HG03097 (cell line): ENCODE measurements at regions not wholly inside any gene's neighbourhood (a gene's known extent, or its start where the extent isn't known, plus 50 kb on each side); places are given as distances from the start of the nearest gene placed in this dataset.

Source experiments
- ATAC-seq: cut with Tn5 transposase; IDR thresholded peaks from one replicate; pipeline ENCODE4 v1.9.1; 2021; ENCODE audit not compliant: unreplicated experiment, low FRiP score

GRCh38 chr3:82954486-82954885, 1193.0 kb upstream of the GBE1 start:
- ATAC-seq, result no peak

GRCh38 chr3:82942041-82942440, 1180.6 kb upstream of the GBE1 start:
- ATAC-seq, result no peak

DNA sequence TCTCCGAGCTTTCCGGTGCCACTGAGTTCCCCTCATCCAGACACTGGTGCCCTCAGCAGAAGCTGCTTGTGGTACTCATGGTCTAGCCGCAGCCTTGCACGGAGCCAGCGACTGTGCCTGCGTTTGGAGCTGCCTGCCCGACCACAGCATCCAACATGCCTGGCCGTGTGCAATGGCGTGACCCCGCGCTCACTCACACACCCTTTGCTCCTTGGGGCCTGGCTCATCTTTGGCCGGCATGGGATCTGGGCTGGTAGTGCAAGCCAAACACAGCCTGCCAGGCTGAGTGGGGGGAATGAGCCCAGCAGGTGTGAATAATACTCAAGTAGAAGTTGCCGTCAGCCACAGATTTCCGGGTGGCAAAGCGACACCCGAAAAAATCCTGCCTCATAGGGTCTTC, 1178.7 kb upstream of the GBE1 start:
- ATAC-seq, result no peak

- ATAC-seq, result no peak
Measured at GRCh38 chr3:82939491-82940097, 1178.1 kb upstream of the GBE1 start.

DNA sequence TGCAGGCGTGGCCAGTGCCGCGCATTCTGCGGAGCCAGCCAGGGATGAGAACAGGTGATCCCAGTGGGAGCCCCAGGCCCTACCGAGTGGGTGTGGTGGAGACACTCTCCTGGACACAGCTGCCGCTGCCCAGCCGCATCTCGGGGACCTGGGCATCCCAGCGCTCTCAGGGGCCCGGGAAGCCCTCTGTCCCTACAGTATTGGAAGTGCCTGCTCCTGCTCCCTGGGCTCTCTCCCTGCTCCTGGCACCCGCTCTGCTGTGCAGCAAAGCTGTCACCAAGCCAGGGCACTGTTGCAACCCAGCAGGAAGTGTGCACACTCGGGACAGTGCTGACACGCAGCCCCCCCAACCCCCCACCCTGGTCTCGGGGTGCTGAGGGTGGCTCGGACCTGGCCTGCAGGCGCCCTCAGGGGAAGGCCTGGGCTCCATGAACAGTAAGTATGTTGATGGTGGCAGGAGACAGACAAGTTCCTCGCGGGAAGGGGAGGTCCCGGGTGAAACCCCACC, 1177.4 kb upstream of the GBE1 start:
- ATAC-seq, result no peak

DNA sequence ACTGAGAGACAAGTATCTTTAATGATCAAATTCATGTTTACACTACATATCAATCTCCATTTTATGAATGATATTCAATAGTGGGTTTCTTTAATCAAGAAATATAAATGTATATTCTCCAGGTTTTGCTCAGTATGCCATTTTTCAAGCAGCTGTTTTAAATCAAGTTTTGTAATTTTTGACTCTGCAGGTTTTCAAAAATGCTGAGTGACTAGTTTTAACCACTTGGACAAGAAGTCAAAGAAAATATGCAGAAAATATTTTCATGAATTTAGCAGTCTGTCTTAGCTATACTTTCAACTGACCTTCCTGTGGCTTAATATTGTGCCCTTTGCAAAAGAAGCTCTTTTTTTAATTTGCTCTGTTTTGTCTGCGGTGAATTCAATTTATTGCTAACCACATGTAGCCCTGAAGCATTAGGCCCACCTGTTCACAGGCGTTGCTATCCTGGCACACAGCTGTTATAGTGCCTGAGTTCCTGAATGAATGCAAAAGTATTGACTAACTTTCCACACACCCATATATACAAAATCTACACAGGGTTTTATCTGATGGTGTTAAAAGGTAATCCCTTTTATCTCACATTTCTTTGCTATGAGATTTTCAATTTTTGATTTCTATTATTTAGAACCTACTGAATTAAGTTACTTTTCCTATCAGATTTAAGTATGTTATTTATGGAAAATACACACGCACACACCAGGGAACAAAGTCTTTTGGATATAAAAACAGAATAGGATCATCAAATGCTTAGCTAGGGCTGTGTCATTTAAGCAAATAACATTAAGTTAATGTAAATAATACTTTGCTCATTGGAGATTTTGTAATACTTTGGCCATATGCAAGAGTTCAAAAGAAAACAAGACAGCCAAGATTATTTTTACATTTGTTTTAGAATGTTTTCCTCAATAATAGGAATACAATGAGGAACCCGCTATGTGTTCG, 1166.1 kb upstream of the GBE1 start:
- no peak for ATAC-seq

GRCh38 chr3:82891028-82891427, 1129.6 kb upstream of the GBE1 start:
- ATAC-seq, result no peak

- no peak for ATAC-seq
Measured at GRCh38 chr3:82883072-82883471, 1121.6 kb upstream of the GBE1 start.

- ATAC-seq, result no peak
Measured at GRCh38 chr3:82875401-82875800, 1114.0 kb upstream of the GBE1 start.

DNA sequence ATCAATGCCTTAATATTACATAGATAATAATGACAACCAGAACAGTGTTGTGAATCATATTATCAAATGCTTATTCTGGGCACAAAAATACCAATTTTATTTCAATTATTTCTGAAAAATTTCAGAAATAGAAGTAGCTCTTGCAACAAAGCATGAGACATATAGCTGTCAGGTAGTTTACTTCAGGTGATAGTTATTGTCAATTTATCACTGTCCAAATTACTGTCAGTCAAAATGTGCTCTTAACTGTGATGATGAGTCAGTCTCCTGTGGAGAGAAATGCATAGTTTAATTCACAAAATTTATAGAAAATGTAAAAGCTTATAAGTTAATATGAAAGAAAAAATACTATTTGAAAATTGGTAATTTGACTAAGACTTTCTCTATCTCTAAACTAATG, 1078.4 kb upstream of the GBE1 start:
- ATAC-seq, result no peak

- no peak for ATAC-seq
Measured at GRCh38 chr3:82834098-82834497, 1072.7 kb upstream of the GBE1 start.

DNA sequence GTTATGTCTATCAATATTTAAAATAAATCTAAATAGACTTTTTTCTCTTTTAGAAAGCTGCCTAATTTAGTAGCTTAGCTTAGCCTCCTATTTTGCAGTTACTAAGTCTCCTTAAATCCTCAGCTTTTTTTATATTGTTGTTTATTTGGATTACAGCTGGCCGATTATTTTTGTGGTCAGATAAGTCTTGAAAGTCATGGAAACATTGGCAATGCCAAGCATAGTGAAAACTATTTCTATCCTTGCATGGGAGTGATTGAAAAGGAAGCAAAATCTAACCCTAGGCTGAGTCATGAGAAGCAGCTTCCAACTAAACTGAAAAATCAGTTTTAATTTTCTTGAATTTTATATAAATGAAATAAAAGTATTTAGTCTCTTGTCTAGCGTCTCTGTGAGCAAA, 1063.0 kb upstream of the GBE1 start:
- no peak for ATAC-seq

DNA sequence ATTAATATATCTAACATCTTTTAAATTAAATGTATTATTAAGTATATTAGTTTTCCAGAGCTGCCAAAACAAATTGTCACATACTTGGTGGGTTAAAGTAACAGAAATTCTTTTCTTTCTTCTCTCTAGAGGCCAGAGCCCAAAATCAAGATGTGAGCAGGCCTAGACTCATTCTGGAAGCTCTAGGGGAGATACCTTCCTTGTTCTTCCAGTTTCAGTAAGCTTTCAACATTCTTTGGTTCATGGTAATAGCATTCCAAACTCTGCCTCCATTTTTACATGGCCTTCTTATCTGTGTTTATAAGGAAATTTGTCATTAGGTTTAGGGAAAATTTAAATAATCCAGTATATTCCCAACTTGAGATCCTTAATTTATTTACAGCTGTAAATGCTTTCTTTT, 1054.6 kb upstream of the GBE1 start:
- ATAC-seq, result no peak

- ATAC-seq, result no peak
Measured at GRCh38 chr3:82815417-82816058, 1054.1 kb upstream of the GBE1 start.

GRCh38 chr3:82814660-82815059, 1053.2 kb upstream of the GBE1 start:
- ATAC-seq, result no peak

DNA sequence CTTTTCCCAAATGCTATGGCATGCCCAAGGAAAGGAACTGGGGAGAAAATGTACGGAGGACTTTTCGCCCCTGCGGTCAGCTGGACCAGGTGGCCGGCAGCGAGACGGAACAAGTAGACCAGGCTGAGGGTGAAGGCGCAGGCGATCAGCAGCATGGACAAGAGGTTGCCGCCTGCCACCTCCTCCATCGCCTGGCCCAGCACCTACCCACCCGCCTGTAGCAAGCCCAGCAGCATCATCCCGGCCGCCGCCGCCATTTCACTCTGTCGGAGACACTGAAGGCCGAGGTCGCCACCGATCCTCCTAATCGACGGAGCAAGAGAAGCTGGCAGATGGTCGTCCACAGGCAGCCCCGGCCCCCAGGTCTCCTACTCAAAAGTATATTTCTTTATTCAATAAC, 1046.3 kb upstream of the GBE1 start:
- ATAC-seq, result no peak

GRCh38 chr3:82802501-82802900, 1041.1 kb upstream of the GBE1 start:
- no peak for ATAC-seq

DNA sequence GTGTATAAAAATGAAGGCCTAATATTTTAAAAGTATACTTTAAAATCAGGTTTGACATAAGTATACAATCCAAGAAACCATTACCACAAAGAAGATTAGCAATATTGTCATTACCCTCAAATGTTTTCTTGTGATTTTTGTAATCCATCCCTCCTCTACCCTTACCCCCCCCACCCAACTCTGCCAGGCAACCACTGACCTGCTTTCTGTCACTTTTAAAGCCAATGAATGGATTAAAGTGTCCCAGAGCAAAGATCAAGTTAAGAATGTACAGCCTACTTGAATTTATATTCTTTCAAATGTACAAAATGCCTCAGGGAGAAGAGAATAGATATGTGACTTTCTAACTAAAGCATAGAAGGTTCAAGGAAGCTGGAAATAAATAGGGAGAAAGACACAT, 1038.8 kb upstream of the GBE1 start:
- no peak for ATAC-seq

GRCh38 chr3:82796765-82797164, 1035.3 kb upstream of the GBE1 start:
- no peak for ATAC-seq

GRCh38 chr3:82791241-82791640, 1029.8 kb upstream of the GBE1 start:
- ATAC-seq, result no peak

GRCh38 chr3:82790307-82791097, 1029.1 kb upstream of the GBE1 start:
- ATAC-seq, result no peak
